Activated CD8-positive, alpha-beta memory T cell treated with anti-CD3 and anti-CD28 coated beads, Interleukin-2, amount 10 ng/mL, durations not matched to agents 7 days and 5 days (primary cell): ENCODE measurements at regions not wholly inside any gene's neighbourhood (a gene's known extent, or its start where the extent isn't known, plus 50 kb on each side); places are given as distances from the start of the nearest gene placed in this dataset.

ENCODE experiments used
- ATAC-seq: fragments of 150-1000 bp; cut with Tn5 transposase; one replicate; pipeline ENCODE4 v1.10.0; 2021; ENCODE audit warnings: moderate library complexity
- CTCF ChIA-PET: fragments of 350-600 bp; sonication (Branson Sonifier 250); formaldehyde crosslinking; loops from one replicate; lab custom pipeline; 2021; ENCODE audit warnings: antibody characterized with exemption; lab: Charles Lee
- DNase-seq: peaks from one replicate; pipeline ENCODE4 v3.0.0-alpha.2; 2020
- H3K27ac Mint-ChIP-seq: one replicate; pipeline ENCODE4 v1.8.0; 2021; ENCODE audit warnings: mild to moderate bottlenecking, mixed read lengths
- H3K27me3 Mint-ChIP-seq: one replicate; pipeline ENCODE4 v1.8.0; 2021; ENCODE audit warnings: mixed read lengths
- H3K36me3 Mint-ChIP-seq: one replicate; pipeline ENCODE4 v1.8.0; 2021; ENCODE audit warnings: mild to moderate bottlenecking, mixed read lengths
- H3K4me1 Mint-ChIP-seq: one replicate; pipeline ENCODE4 v1.8.0; 2021; ENCODE audit warnings: mixed read lengths
- H3K4me3 Mint-ChIP-seq: one replicate; pipeline ENCODE4 v1.8.0; 2021; ENCODE audit warnings: mild to moderate bottlenecking, moderate library complexity, mixed read lengths
- H3K9me3 Mint-ChIP-seq: one replicate; pipeline ENCODE4 v1.8.0; 2022; ENCODE audit warnings: low read depth, mixed read lengths

DNA sequence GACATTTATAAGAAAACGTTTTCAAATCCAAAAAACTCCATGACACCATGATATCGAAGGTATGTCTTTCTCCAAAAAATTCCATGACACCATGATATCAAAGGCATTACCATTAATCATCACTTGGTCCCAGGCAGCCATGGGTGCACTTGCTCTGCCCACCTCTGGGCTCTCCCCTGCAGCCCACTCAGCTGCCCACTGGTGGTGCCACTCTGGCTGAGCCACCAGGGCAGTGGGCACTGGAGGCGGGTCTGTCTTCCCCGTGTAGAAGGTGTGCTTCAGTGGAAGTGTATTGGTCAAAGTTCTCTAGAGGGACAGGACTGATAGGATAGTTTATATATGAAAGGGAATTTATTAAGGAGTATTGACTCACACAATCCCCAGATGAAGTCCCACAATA lies 240.4 kb downstream of the KLF6 start:
- CTCF ChIA-PET: no interaction called here
- DNase-seq (no peak), ATAC-seq (no peak)
- no peaks in the 10 kb centered on the region for H3K9me3 Mint-ChIP-seq
- no peak overlapping the region for H3K4me3 Mint-ChIP-seq
- H3K27me3 Mint-ChIP-seq: peaks cover 13% of the 10 kb centered on the region
- no peak overlapping the region for H3K27ac Mint-ChIP-seq
- no peaks in the 10 kb centered on the region for H3K36me3 Mint-ChIP-seq
- H3K4me1 Mint-ChIP-seq: no peaks in the 10 kb centered on the region

- DNase-seq: no peak
- no peak for ATAC-seq
- H3K4me3 Mint-ChIP-seq: no peak overlapping the region
- no peak overlapping the region for H3K27ac Mint-ChIP-seq
- peaks cover 6% of the 10 kb centered on the region for H3K27me3 Mint-ChIP-seq
- no peaks in the 10 kb centered on the region for H3K36me3 Mint-ChIP-seq
- H3K4me1 Mint-ChIP-seq: no peaks in the 10 kb centered on the region
- H3K9me3 Mint-ChIP-seq: no peaks in the 10 kb centered on the region
- CTCF ChIA-PET: no interaction called here
Observed at GRCh38 chr10:3542185-3542611, 242.8 kb downstream of the KLF6 start.

DNA sequence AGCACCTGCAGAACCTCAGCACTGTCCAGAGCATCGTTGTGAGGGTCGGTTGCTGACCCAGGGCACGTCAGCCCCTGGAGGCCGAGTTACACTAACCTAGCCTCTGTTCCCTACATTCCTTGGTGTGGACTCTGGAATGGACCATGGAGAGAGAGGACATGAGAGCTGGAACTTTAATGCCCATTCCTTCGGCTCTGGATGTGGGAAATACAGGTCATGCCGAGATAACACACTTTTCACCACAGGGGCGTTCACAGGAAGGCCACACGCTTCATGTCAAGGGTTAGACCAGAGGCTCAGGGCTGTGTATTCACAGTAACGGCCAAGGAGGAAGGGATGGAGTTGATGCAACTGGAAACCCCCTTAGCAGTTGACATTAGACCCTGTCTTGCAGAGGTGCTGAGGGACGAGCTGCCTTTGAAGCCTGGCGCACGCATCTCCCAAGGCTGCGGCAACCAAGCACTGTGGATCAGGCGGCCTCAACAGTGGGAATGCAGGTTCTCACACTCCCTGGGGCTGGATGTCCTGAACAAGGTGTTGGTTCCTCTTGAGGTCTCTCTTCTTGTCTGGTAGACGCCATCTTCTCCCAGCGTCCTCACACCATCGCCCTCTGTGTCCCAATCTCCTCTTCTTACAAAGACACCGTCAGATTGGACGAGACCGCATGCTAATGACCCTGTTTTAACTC lies 245.2 kb downstream of the KLF6 start:
- Mint-ChIP-seq H3K27me3 (peaks cover 4% of the 10 kb centered on the region), H3K4me1 (no peaks in the 10 kb centered on the region), H3K36me3 (no peaks in the 10 kb centered on the region), H3K4me3 (no peak overlapping the region), H3K9me3 (no peaks in the 10 kb centered on the region), H3K27ac (no peak overlapping the region)
- no peak for ATAC-seq
- CTCF ChIA-PET: no interaction called here
- DNase-seq: no peak

GRCh38 chr10:3538656-3539531 lies 246.1 kb downstream of the KLF6 start:
- ATAC-seq (no peak), DNase-seq (no peak)
- H3K9me3 Mint-ChIP-seq: no peaks in the 10 kb centered on the region
- no peaks in the 10 kb centered on the region for H3K4me1 Mint-ChIP-seq
- H3K4me3 Mint-ChIP-seq: no peak overlapping the region
- CTCF ChIA-PET: no interaction called here
- no peaks in the 10 kb centered on the region for H3K36me3 Mint-ChIP-seq
- H3K27me3 Mint-ChIP-seq: peaks cover 4% of the 10 kb centered on the region
- H3K27ac Mint-ChIP-seq: no peak overlapping the region

DNA sequence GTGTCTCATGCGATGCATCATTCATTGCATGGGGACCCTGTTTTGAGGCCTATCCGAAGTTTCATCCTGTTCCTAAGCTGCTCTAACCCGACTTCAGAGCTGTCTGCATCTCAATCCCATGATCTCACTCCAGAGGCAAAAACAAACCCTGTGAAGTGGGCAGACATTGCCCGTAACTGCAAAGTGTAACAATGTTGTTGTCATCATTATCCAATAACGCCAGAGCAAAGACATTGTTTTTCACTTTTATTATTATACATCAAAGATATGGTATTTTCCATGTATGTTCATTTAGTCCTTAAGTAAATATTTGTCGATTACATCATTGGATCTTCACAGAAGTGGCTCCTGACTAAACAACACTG lies 246.7 kb downstream of the KLF6 start:
- CTCF ChIA-PET: no interaction called here
- no peaks in the 10 kb centered on the region for H3K36me3 Mint-ChIP-seq
- H3K9me3 Mint-ChIP-seq: no peaks in the 10 kb centered on the region
- no peaks in the 10 kb centered on the region for H3K4me1 Mint-ChIP-seq
- peaks cover 4% of the 10 kb centered on the region for H3K27me3 Mint-ChIP-seq
- no peak overlapping the region for H3K27ac Mint-ChIP-seq
- no peak overlapping the region for H3K4me3 Mint-ChIP-seq
- no peak for DNase-seq
- ATAC-seq: no peak

GRCh38 chr10:3537518-3537917 lies 247.5 kb downstream of the KLF6 start:
- DNase-seq (no peak), ATAC-seq (no peak)
- H3K4me1 Mint-ChIP-seq: no peaks in the 10 kb centered on the region
- no peaks in the 10 kb centered on the region for H3K36me3 Mint-ChIP-seq
- H3K9me3 Mint-ChIP-seq: no peaks in the 10 kb centered on the region
- H3K4me3 Mint-ChIP-seq: no peak overlapping the region
- no peak overlapping the region for H3K27ac Mint-ChIP-seq
- H3K27me3 Mint-ChIP-seq: peaks cover 4% of the 10 kb centered on the region
- CTCF ChIA-PET: no interaction called here

DNA sequence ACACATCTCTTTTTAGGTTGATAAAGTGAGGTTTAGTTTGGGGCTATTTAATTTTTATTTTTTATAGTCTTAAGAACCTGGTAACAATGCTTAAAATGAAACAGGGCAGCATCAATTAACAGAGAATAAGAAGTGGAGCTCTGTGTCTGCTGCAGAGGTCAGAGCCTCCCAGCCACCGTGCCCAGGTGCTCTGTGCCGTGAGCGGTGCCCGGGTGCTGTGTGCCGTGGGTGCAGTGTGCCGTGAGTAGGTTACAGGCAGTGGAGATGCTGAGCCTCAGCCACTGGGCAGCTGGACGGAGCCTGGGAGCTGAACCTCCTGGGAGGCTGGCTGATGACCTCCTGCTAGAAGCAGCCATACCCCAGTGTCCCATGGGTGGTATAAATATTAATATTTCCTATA lies 250.0 kb downstream of the KLF6 start:
- CTCF ChIA-PET: no interaction called here
- no peak overlapping the region for H3K4me3 Mint-ChIP-seq
- H3K9me3 Mint-ChIP-seq: no peaks in the 10 kb centered on the region
- H3K4me1 Mint-ChIP-seq: no peaks in the 10 kb centered on the region
- no peak for DNase-seq
- no peak overlapping the region for H3K27ac Mint-ChIP-seq
- no peaks in the 10 kb centered on the region for H3K27me3 Mint-ChIP-seq
- H3K36me3 Mint-ChIP-seq: no peaks in the 10 kb centered on the region
- no peak for ATAC-seq

GRCh38 chr10:3534433-3534832 lies 250.6 kb downstream of the KLF6 start:
- H3K27me3 Mint-ChIP-seq: no peaks in the 10 kb centered on the region
- no peaks in the 10 kb centered on the region for H3K4me1 Mint-ChIP-seq
- no peak for ATAC-seq
- H3K36me3 Mint-ChIP-seq: no peaks in the 10 kb centered on the region
- no peak for DNase-seq
- H3K4me3 Mint-ChIP-seq: no peak overlapping the region
- no peaks in the 10 kb centered on the region for H3K9me3 Mint-ChIP-seq
- CTCF ChIA-PET: no interaction called here
- H3K27ac Mint-ChIP-seq: no peak overlapping the region

DNA sequence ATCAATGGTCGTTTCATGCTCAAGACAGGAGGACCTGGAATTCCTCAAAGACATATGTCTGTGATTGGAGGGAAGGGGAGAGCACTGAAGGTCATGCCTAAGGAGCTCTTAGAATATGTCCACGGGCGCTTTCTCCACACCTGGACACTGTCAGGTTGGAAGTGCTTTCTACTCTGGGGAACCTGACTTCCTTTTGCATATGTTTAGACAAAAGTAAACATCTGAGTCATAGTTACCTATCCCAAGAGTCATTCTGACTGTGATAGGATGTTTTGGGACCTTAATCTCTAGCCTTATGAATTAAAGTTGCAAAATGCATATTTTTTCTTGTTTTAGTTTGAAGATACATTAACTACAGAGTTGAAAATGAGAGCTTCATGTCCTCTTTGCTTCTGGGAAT lies 251.7 kb downstream of the KLF6 start:
- peaks cover 1% of the 10 kb centered on the region for H3K27me3 Mint-ChIP-seq
- H3K27ac Mint-ChIP-seq: no peak overlapping the region
- DNase-seq: no peak
- no peak for ATAC-seq
- no peaks in the 10 kb centered on the region for H3K4me1 Mint-ChIP-seq
- H3K36me3 Mint-ChIP-seq: no peaks in the 10 kb centered on the region
- CTCF ChIA-PET: no interaction called here
- H3K4me3 Mint-ChIP-seq: no peak overlapping the region
- H3K9me3 Mint-ChIP-seq: no peaks in the 10 kb centered on the region

DNA sequence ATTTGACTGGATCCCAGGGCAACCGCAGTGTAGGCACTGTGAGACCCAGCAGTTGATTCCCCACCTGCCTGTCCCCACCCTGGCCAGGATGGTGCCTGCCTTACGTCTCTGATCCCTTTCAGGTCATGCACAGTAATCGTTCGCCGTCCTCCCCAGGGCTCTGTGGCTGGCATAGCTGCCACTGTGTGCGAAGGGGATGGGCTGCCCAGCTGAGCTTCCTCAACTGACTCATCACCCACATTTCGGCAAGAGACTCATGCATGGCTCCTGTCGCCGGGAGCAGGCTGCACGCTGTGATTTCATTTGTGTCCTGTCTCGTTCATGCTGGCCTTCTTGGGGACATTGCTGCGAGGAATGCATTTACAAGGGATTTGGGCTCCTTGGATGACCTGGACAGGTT lies 252.4 kb downstream of the KLF6 start:
- DNase-seq: no peak
- CTCF ChIA-PET: no interaction called here
- Mint-ChIP-seq H3K9me3 (no peaks in the 10 kb centered on the region), H3K4me1 (no peaks in the 10 kb centered on the region), H3K36me3 (no peaks in the 10 kb centered on the region), H3K4me3 (no peak overlapping the region), H3K27me3 (peaks cover 2% of the 10 kb centered on the region), H3K27ac (no peak overlapping the region)
- no peak for ATAC-seq

DNA sequence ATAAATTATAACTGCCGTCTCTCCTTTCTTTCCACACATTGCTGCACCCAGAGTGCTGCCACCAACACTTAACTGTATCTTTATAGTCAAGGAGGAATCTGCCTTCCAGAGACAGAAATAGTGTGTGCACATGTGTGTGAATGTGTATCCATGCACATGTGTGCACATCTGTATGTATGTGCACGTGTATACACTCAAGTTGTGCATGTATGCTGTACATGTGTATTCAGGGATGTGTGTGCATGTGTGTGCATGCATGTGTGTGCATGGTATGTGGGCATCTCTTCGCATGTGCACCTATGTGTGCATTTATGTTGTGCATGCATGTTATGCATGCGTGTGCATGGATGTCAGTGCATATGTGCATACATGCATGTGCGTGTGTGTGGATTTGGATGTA lies 253.3 kb downstream of the KLF6 start:
- CTCF ChIA-PET: no interaction called here
- no peaks in the 10 kb centered on the region for H3K36me3 Mint-ChIP-seq
- peaks cover 4% of the 10 kb centered on the region for H3K4me1 Mint-ChIP-seq
- no peak overlapping the region for H3K4me3 Mint-ChIP-seq
- H3K27ac Mint-ChIP-seq: no peak overlapping the region
- H3K9me3 Mint-ChIP-seq: no peaks in the 10 kb centered on the region
- peaks cover 6% of the 10 kb centered on the region for H3K27me3 Mint-ChIP-seq
- DNase-seq (no peak), ATAC-seq (no peak)

DNA sequence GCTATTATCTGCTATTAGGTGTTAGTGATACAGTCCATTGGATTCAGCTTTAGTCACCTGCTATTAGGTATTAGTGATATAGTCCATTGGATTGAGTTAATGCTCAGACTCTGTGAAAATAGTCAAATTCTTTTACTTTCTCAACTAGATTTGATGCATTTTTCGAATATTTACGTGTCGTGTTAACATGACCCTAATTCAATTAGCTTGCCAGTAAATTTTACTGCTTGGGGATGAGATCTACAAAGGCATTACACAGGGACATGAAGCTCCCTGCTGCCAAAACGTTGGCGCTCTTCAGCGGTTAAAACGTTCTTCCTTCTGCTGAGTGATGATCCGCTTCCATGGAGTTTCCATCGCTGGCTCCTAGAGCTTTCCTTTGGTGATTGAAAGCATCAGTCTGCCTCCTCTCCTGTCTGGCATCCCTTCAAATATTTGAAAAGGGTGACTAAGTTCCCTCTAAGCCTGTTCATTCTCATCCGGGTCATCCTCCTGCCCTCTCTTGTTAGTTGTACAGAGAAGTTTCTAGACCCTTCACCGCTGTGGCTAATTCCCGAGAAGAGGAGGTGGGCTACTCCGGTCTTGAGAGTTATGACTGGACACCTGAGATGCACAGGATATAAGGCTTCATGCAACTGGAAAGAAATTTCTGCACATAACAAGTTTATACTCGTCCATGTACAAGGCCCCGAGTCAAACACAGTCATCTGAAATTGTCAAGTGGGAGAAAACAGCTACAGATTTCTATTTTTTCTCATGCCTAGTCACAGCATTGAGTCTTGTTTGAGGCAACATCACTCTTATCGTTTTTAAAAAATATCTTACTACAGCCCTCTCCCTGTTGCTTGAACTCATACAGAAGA lies 254.0 kb downstream of the KLF6 start:
- H3K27ac Mint-ChIP-seq: no peak overlapping the region
- H3K4me1 Mint-ChIP-seq: peaks cover 4% of the 10 kb centered on the region
- H3K36me3 Mint-ChIP-seq: no peaks in the 10 kb centered on the region
- H3K9me3 Mint-ChIP-seq: no peaks in the 10 kb centered on the region
- peaks cover 6% of the 10 kb centered on the region for H3K27me3 Mint-ChIP-seq
- no peak overlapping the region for H3K4me3 Mint-ChIP-seq
- DNase-seq (no peak), ATAC-seq (no peak)
- CTCF ChIA-PET: no interaction called here

DNA sequence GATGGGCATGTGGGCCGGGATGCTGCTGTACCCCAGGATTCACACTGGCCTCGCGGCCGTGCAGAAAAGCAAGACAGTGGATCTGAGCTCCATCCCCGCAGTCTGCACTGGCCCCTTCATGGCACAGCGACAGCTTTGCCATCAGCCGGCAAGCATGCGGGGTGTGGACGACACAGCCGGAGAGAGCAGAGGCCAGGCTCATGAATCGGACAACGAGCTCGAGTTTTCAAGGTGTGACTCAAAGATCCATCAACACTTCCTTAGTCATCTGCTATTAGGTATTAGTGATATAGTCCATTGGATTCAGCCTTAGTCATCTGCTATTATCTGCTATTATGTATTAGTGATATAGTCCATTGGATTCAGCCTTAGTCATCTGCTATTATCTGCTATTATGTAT lies 254.7 kb downstream of the KLF6 start:
- DNase-seq (no peak), ATAC-seq (no peak)
- no peaks in the 10 kb centered on the region for H3K36me3 Mint-ChIP-seq
- H3K4me1 Mint-ChIP-seq: peaks cover 4% of the 10 kb centered on the region
- H3K4me3 Mint-ChIP-seq: no peak overlapping the region
- H3K9me3 Mint-ChIP-seq: peaks cover 2% of the 10 kb centered on the region
- peaks cover 6% of the 10 kb centered on the region for H3K27me3 Mint-ChIP-seq
- CTCF ChIA-PET: no interaction called here
- no peak overlapping the region for H3K27ac Mint-ChIP-seq
